ENCODE measurements at regions not wholly inside any gene's neighbourhood (a gene's known extent, or its start where the extent isn't known, plus 50 kb on each side); places are given as distances from the start of the nearest gene placed in this dataset.
A peak's percentile ranks its signal among the peaks of the same experiment; 100 is the strongest.

- H3K4me3 ChIP-seq (replicated peaks; ENCODE audit: low read depth, low read length): no peak overlapping the region
- DNase-seq (ENCODE audit: extremely low read depth, low read depth): no peak
- TF ChIP-seq CTCF (IDR thresholded peaks at IDR 0.05; ENCODE audit: low read depth, low read length, missing control alignments): no peak
Measured at GRCh38 chr3:42031808-42032480, 59.2 kb upstream of the TRAK1 start.

GRCh38 chr3:42028474-42028873 is 62.7 kb upstream of the TRAK1 start:
- no peak for TF ChIP-seq CTCF (IDR thresholded peaks at IDR 0.05; ENCODE audit: low read depth, low read length, missing control alignments)
- no peak for DNase-seq (ENCODE audit: extremely low read depth, low read depth)

GRCh38 chr3:42027571-42027970 is 63.6 kb upstream of the TRAK1 start:
- no peak overlapping the region for H3K4me3 ChIP-seq (replicated peaks; ENCODE audit: low read depth, low read length)
- TF ChIP-seq CTCF (IDR thresholded peaks at IDR 0.05; ENCODE audit: low read depth, low read length, missing control alignments): no peak
- DNase-seq (ENCODE audit: extremely low read depth, low read depth): no peak

More at GRCh38 chr3:42028474-42028873, 62.7 kb upstream of the TRAK1 start:
- H3K4me3 ChIP-seq (replicated peaks; ENCODE audit: low read depth, low read length): no peak overlapping the region

GRCh38 chr3:42025370-42026138 is 63.7 kb upstream of the ULK4 start:
- no peak for TF ChIP-seq CTCF (IDR thresholded peaks at IDR 0.05; ENCODE audit: low read depth, low read length, missing control alignments)
- peak; percentile 96 for DNase-seq (ENCODE audit: extremely low read depth, low read depth)
- H3K4me3 ChIP-seq (replicated peaks; ENCODE audit: low read depth, low read length): peak overlapping the region; percentile 14

GRCh38 chr3:42024591-42025351 is 62.9 kb upstream of the ULK4 start:
- peak overlapping the region; percentile 14 for H3K4me3 ChIP-seq (replicated peaks; ENCODE audit: low read depth, low read length)
- TF ChIP-seq CTCF (IDR thresholded peaks at IDR 0.05; ENCODE audit: low read depth, low read length, missing control alignments): no peak
- DNase-seq (ENCODE audit: extremely low read depth, low read depth): no peak

GRCh38 chr3:42023380-42023779 is 61.5 kb upstream of the ULK4 start:
- no peak for TF ChIP-seq CTCF (IDR thresholded peaks at IDR 0.05; ENCODE audit: low read depth, low read length, missing control alignments)
- no peak overlapping the region for H3K4me3 ChIP-seq (replicated peaks; ENCODE audit: low read depth, low read length)
- DNase-seq (ENCODE audit: extremely low read depth, low read depth): no peak

All from HFF-Myc (cell line).